GM20000 (cell line): ENCODE measurements at regions not wholly inside any gene's neighbourhood (a gene's known extent, or its start where the extent isn't known, plus 50 kb on each side); places are given as distances from the start of the nearest gene placed in this dataset.

Experiments used
- DNase-seq: peaks from one replicate; pipeline ENCODE4 v3.0.0; 2012; ENCODE audit warnings: low spot score
- CTCF ChIP-seq: IDR thresholded peaks from 2 replicates; pipeline ENCODE4 v1.5.1; 2012; ENCODE audit warnings: mild to moderate bottlenecking, control low read depth; ENCODE audit errors: extremely low read depth, missing control alignments

GRCh38 chr4:108331905-108332632 is 163.3 kb upstream of the LEF1 start:
- TF ChIP-seq CTCF = no peak
- DNase-seq = no peak

GRCh38 chr4:108328383-108328732 is 159.6 kb upstream of the LEF1 start:
- TF ChIP-seq CTCF = no peak
- DNase-seq = no peak

GRCh38 chr4:108327642-108328382 is 159.1 kb upstream of the LEF1 start:
- TF ChIP-seq CTCF = no peak
- DNase-seq = no peak

- no peak for TF ChIP-seq CTCF
- DNase-seq = no peak
Observed at GRCh38 chr4:108325561-108325960, 156.8 kb upstream of the LEF1 start.

- TF ChIP-seq CTCF = no peak
- no peak for DNase-seq
Observed at GRCh38 chr4:108324450-108324849, 155.7 kb upstream of the LEF1 start.

- no peak for TF ChIP-seq CTCF
- no peak for DNase-seq
Observed at GRCh38 chr4:108322497-108322896, 153.8 kb upstream of the LEF1 start.

GRCh38 chr4:108320061-108320460 is 151.3 kb upstream of the LEF1 start:
- DNase-seq = no peak
- no peak for TF ChIP-seq CTCF
